Lower leg skin (tissue), 3 donors: ENCODE measurements at regions not wholly inside any gene's neighbourhood (a gene's known extent, or its start where the extent isn't known, plus 50 kb on each side); places are given as distances from the start of the nearest gene placed in this dataset.

Source experiments
- CTCF ChIP-seq, 3 donors: fragments of 450-650 bp; IDR thresholded peaks; one replicate each; pipeline ENCODE4 v1.5.1; 2016; ENCODE audit warnings: antibody characterized with exemption in 3 of 3, mild to moderate bottlenecking in 3 of 3, moderate library complexity in 2 of 3
- POLR2A ChIP-seq, 2 donors: fragments of 450-650 bp; IDR thresholded peaks; one replicate each; pipeline ENCODE4 v1.6.1; 2016 to 2017; ENCODE audit warnings: antibody characterized with exemption in 2 of 2, mild to moderate bottlenecking in 1 of 2, moderate library complexity in 1 of 2

GRCh38 chr2:14572633-14573032, 59.9 kb upstream of the LRATD1 start:
- TF ChIP-seq CTCF (IDR thresholded peaks at IDR 0.05) (no peak), POLR2A (IDR thresholded peaks at IDR 0.05) (no peak)
